ENCODE measurements at regions not wholly inside any gene's neighbourhood (a gene's known extent, or its start where the extent isn't known, plus 50 kb on each side); places are given as distances from the start of the nearest gene placed in this dataset.

- no peak for DNase-seq
Observed at GRCh38 chr10:2980791-2981360, 86.5 kb upstream of the PFKP start.

- no peak for DNase-seq
Observed at GRCh38 chr10:2980116-2980515, 87.2 kb upstream of the PFKP start.

- no peak for DNase-seq
Observed at GRCh38 chr10:2979306-2979705, 88.0 kb upstream of the PFKP start.

GRCh38 chr10:2978574-2979273, 88.6 kb upstream of the PFKP start:
- DNase-seq, result no peak

GRCh38 chr10:2978111-2978510, 89.2 kb upstream of the PFKP start:
- DNase-seq, result no peak

- DNase-seq, result no peak
Observed at GRCh38 chr10:2974503-2975207, 92.7 kb upstream of the PFKP start.

- no peak for DNase-seq
Observed at GRCh38 chr10:2974083-2974482, 93.3 kb upstream of the PFKP start.

GRCh38 chr10:2972810-2973209, 94.5 kb upstream of the PFKP start:
- DNase-seq, result no peak

- DNase-seq, result no peak
Observed at GRCh38 chr10:2972216-2972615, 95.1 kb upstream of the PFKP start.

- no peak for DNase-seq
Observed at GRCh38 chr10:2970190-2970823, 97.0 kb upstream of the PFKP start.

GRCh38 chr10:2968401-2969058, 98.8 kb upstream of the PFKP start:
- no peak for DNase-seq

- no peak for DNase-seq
Observed at GRCh38 chr10:2966134-2966533, 101.2 kb upstream of the PFKP start.

GRCh38 chr10:2964632-2965296, 102.6 kb upstream of the PFKP start:
- DNase-seq, result no peak

GRCh38 chr10:2963889-2964631, 103.3 kb upstream of the PFKP start:
- DNase-seq, result no peak

- no peak for DNase-seq
Observed at GRCh38 chr10:2962194-2962593, 105.2 kb upstream of the PFKP start.

- DNase-seq, result no peak
Observed at GRCh38 chr10:2958659-2959058, 108.7 kb upstream of the PFKP start.

- no peak for DNase-seq
Observed at GRCh38 chr10:2957785-2958184, 109.6 kb upstream of the PFKP start.

GRCh38 chr10:2955064-2955463, 112.3 kb upstream of the PFKP start:
- no peak for DNase-seq

- DNase-seq, result no peak
Observed at GRCh38 chr10:2953495-2953894, 113.9 kb upstream of the PFKP start.

GRCh38 chr10:2951235-2951835, 116.0 kb upstream of the PFKP start:
- no peak for DNase-seq

GRCh38 chr10:2950546-2950945, 116.8 kb upstream of the PFKP start:
- no peak for DNase-seq

GRCh38 chr10:2949948-2950354, 117.4 kb upstream of the PFKP start:
- peak; percentile 83 for DNase-seq
